CD4-positive, alpha-beta T cell (primary cell): ENCODE measurements at regions not wholly inside any gene's neighbourhood (a gene's known extent, or its start where the extent isn't known, plus 50 kb on each side); places are given as distances from the start of the nearest gene placed in this dataset.

Experiments used
- ATAC-seq: fragments of 200-7000 bp; cut with Tn5 transposase; one replicate; pipeline ENCODE4 v1.10.0; 2022; ENCODE audit warnings: mild to moderate bottlenecking; ENCODE audit not compliant: poor library complexity
- CTCF ChIA-PET: fragments of 350-600 bp; sonication (Branson Sonifier 250); formaldehyde crosslinking; loops from one replicate; lab custom pipeline; 2021; ENCODE audit warnings: antibody characterized with exemption, inconsistent platforms; lab: Charles Lee
- POLR2A ChIA-PET: fragments of 350-600 bp; sonication (Branson Sonifier 250); formaldehyde crosslinking; loops from one replicate; lab custom pipeline; 2021; ENCODE audit warnings: antibody characterized with exemption, inconsistent platforms; lab: Charles Lee
- DNase-seq, 14 experiments: peaks; one replicate each; pipeline ENCODE4 v3.0.0-alpha.2; 2013 to 2020; ENCODE audit warnings: mixed read lengths in 2 of 14
- H3K27ac ChIP-seq, 2 donors: one replicate each; pipeline versions ENCODE4 v1.5.1 to v1.7.0; 2013; ENCODE audit warnings: low read length in 2 of 2, low read depth in 1 of 2, mild to moderate bottlenecking in 1 of 2
- H3K27me3 ChIP-seq, 2 experiments: 1 replicate in 1 of 2; 2 replicates in 1 of 2; pipeline versions ENCODE4 v1.6.1 to v1.7.0; 2013; ENCODE audit warnings: low read length in 2 of 2, control low read depth in 1 of 2, mild to moderate bottlenecking in 1 of 2, moderate library complexity in 1 of 2; ENCODE audit not compliant: insufficient read depth in 2 of 2, control insufficient read depth in 1 of 2
- H3K36me3 ChIP-seq: one replicate; pipeline ENCODE4 v1.6.1; 2013; ENCODE audit warnings: low read length, control low read depth; ENCODE audit not compliant: insufficient read depth
- H3K4me1 ChIP-seq: one replicate; pipeline ENCODE4 v1.6.1; 2013; ENCODE audit warnings: low read length, control low read depth; ENCODE audit not compliant: insufficient read depth
- H3K4me3 ChIP-seq: one replicate; pipeline ENCODE4 v1.5.1; 2013; ENCODE audit warnings: mild to moderate bottlenecking, low read length, moderate library complexity
- H3K9me3 ChIP-seq, 2 experiments: 1 replicate in 1 of 2; 2 replicates in 1 of 2; pipeline versions ENCODE4 v1.6.1 to v1.7.0; 2013; ENCODE audit warnings: low read length in 2 of 2, mild to moderate bottlenecking in 2 of 2, control low read depth in 1 of 2, moderate library complexity in 1 of 2; ENCODE audit not compliant: control insufficient read depth in 1 of 2, insufficient read depth in 1 of 2
- H3K27ac Mint-ChIP-seq: one replicate; pipeline ENCODE4 v1.8.0; 2020; ENCODE audit warnings: mixed read lengths
- H3K27me3 Mint-ChIP-seq: one replicate; pipeline ENCODE4 v1.8.0; 2021; ENCODE audit warnings: mixed read lengths
- H3K36me3 Mint-ChIP-seq: one replicate; pipeline ENCODE4 v1.8.0; 2021; ENCODE audit warnings: low read depth, mixed read lengths
- H3K4me1 Mint-ChIP-seq: one replicate; pipeline ENCODE4 v1.8.0; 2021; ENCODE audit warnings: low read depth, mixed read lengths
- H3K4me3 Mint-ChIP-seq: one replicate; pipeline ENCODE4 v1.8.0; 2020; ENCODE audit warnings: mild to moderate bottlenecking, mixed read lengths
- H3K9me3 Mint-ChIP-seq: one replicate; pipeline ENCODE4 v1.8.0; 2020; ENCODE audit warnings: mixed read lengths
- intact Hi-C, 2 experiments: fragments of 100-400 bp; cut with DNase I in 1 of 2; cut with micrococcal nuclease in 1 of 2; formaldehyde crosslinking; loops; one replicate each; pipeline versions ENCODE4 v1.15.1 to v1.9.0; 2023 to 2025; cut with DNase I, micrococcal nuclease
- TF ChIP-seq, protein P1 (sequence below): fragments of 200-600 bp; IDR thresholded peaks from one replicate; pipeline ENCODE4 v1.8.0; 2022; ENCODE audit warnings: antibody characterized with exemption, mild to moderate bottlenecking

DNA sequence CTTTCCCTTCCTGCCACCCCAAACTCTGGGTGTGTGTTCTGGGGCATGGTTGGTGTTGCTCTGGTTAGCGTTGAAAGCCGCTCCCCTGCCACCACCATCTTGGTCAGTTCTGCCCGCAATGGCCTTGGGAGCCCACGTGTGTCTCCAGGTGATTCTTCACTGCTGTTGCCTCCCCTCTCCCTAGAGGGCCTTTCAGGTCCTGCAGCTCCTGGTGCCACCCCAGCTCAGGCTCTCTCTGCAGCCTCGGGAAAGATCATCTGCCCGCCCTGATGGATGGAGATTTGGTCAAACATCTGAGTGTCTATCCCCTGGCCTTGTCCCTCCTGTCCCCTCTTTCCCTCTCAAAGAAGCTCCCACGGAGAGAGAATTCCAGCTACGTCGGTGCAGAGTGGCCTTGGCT, 241.3 kb downstream of the RBFOX3 start:
- Histone ChIP-seq H3K4me1 (no peaks in the 10 kb centered on the region), H3K36me3 (no peaks in the 10 kb centered on the region), H3K4me3 (no peak overlapping the region), H3K9me3 (no peaks in the 10 kb centered on the region), H3K27ac (no peak overlapping the region), H3K27me3 (peaks cover 0 to 4% of the 10 kb centered on the region in 2 experiments)
- Mint-ChIP-seq H3K4me3 (no peak overlapping the region), H3K27ac (no peak overlapping the region), H3K27me3 (peaks cover 35% of the 10 kb centered on the region), H3K9me3 (no peaks in the 10 kb centered on the region), H3K4me1 (no peaks in the 10 kb centered on the region), H3K36me3 (no peaks in the 10 kb centered on the region)
- no peak for ATAC-seq
- TF ChIP-seq, protein P1, sequence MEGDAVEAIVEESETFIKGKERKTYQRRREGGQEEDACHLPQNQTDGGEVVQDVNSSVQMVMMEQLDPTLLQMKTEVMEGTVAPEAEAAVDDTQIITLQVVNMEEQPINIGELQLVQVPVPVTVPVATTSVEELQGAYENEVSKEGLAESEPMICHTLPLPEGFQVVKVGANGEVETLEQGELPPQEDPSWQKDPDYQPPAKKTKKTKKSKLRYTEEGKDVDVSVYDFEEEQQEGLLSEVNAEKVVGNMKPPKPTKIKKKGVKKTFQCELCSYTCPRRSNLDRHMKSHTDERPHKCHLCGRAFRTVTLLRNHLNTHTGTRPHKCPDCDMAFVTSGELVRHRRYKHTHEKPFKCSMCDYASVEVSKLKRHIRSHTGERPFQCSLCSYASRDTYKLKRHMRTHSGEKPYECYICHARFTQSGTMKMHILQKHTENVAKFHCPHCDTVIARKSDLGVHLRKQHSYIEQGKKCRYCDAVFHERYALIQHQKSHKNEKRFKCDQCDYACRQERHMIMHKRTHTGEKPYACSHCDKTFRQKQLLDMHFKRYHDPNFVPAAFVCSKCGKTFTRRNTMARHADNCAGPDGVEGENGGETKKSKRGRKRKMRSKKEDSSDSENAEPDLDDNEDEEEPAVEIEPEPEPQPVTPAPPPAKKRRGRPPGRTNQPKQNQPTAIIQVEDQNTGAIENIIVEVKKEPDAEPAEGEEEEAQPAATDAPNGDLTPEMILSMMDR = no peak
- POLR2A ChIA-PET = no interaction called here
- CTCF ChIA-PET = no interaction called here
- no peak for DNase-seq
- intact Hi-C loops = no loop called here

DNA sequence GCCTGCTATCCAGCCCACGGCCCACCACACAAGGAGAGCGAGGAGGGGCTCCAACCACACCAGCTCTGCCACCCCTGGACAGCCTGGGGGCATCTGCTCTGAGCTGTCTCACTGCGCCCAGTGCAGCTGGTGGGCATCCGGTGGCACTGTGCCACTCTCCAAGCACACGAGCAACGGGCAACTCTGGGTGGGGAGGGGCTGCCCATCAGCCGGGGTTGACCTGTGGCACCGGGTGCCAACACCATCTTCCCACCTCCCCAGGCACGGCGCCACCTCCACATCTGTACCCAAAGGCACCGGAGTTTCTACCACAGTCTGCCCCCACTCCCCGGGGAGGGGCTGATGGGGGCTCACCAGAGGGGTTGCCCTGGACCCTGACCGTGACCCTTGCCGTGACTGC, 241.8 kb downstream of the RBFOX3 start:
- intact Hi-C loops = no loop called here
- no peaks in the 10 kb centered on the region for H3K9me3 Mint-ChIP-seq
- POLR2A ChIA-PET = no interaction called here
- TF ChIP-seq, protein P1 = no peak
- H3K27me3 ChIP-seq = peaks cover 0 to 5% of the 10 kb centered on the region in 2 experiments
- no peak overlapping the region for H3K27ac Mint-ChIP-seq
- H3K4me3 Mint-ChIP-seq = no peak overlapping the region
- no peaks in the 10 kb centered on the region for H3K9me3 ChIP-seq
- no peak overlapping the region for H3K27ac ChIP-seq
- CTCF ChIA-PET = no interaction called here
- no peaks in the 10 kb centered on the region for H3K4me1 ChIP-seq
- H3K4me3 ChIP-seq = no peak overlapping the region
- peaks cover 35% of the 10 kb centered on the region for H3K27me3 Mint-ChIP-seq
- H3K4me1 Mint-ChIP-seq = no peaks in the 10 kb centered on the region
- no peaks in the 10 kb centered on the region for H3K36me3 ChIP-seq
- no peaks in the 10 kb centered on the region for H3K36me3 Mint-ChIP-seq
- no peak for ATAC-seq
- DNase-seq = no peak

DNA sequence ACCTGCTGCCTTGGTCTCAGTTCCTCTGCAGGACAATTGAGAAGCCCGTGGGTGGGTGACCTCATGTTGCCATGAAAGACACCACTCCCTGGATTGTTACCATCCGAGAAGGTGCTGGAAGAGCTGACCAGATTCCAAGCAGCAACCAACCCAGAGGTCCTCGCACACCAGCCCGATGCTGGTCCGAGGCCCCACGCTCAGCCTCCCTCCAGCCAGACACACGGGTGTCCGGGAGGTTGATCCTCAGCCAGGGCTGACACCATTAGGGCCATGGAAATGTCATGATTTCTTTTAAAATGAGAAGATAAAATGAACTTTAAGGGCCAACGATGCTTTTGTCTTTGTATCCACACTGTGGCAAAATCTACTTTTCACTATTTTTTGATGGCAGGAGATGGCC, 242.3 kb downstream of the RBFOX3 start:
- Histone ChIP-seq H3K4me3 (no peak overlapping the region), H3K27me3 (peaks cover 0 to 5% of the 10 kb centered on the region in 2 experiments), H3K27ac (no peak overlapping the region), H3K4me1 (no peaks in the 10 kb centered on the region), H3K36me3 (no peaks in the 10 kb centered on the region), H3K9me3 (no peaks in the 10 kb centered on the region)
- Mint-ChIP-seq H3K4me3 (no peak overlapping the region), H3K9me3 (no peaks in the 10 kb centered on the region), H3K27ac (no peak overlapping the region), H3K36me3 (no peaks in the 10 kb centered on the region), H3K4me1 (no peaks in the 10 kb centered on the region), H3K27me3 (peaks cover 38% of the 10 kb centered on the region)
- ChIA-PET CTCF (no interaction called here), POLR2A (no interaction called here)
- TF ChIP-seq, protein P1 = no peak
- DNase-seq = no peak
- ATAC-seq = no peak
- intact Hi-C loops = no loop called here
